NB4 (cell line): ENCODE measurements at regions not wholly inside any gene's neighbourhood (a gene's known extent, or its start where the extent isn't known, plus 50 kb on each side); places are given as distances from the start of the nearest gene placed in this dataset.

Source experiments
- POLR2A ChIP-seq: IDR thresholded peaks from 2 replicates; pipeline ENCODE4 v1.6.1; 2011; ENCODE audit warnings: mild to moderate bottlenecking; ENCODE audit not compliant: insufficient read length; ENCODE audit errors: extremely low read depth
- TF ChIP-seq, protein P1 (sequence below): IDR thresholded peaks from one replicate; pipeline ENCODE4 v1.5.1; 2012; ENCODE audit warnings: low read depth, low read length

DNA sequence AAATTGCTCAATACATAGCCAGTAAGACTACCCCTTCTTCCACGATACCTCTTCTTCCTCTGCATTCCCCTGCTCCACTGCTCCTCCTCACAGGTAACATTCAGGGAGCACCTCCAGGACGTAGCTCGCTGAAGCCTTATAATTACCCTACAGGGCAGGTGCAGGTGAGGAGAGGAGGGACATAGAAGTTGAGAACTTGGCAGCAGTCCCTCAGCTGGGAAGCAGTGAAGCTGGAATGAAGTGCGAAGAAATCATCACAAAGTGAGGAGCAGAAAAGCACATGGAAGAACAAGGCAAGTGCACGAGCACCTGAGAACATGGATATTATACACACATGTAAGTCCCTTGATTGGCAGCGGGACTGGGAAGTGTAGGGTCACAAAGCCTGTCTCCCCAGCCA is 118.2 kb downstream of the HSD17B3 start:
- TF ChIP-seq POLR2A = no peak
- TF ChIP-seq, protein P1, sequence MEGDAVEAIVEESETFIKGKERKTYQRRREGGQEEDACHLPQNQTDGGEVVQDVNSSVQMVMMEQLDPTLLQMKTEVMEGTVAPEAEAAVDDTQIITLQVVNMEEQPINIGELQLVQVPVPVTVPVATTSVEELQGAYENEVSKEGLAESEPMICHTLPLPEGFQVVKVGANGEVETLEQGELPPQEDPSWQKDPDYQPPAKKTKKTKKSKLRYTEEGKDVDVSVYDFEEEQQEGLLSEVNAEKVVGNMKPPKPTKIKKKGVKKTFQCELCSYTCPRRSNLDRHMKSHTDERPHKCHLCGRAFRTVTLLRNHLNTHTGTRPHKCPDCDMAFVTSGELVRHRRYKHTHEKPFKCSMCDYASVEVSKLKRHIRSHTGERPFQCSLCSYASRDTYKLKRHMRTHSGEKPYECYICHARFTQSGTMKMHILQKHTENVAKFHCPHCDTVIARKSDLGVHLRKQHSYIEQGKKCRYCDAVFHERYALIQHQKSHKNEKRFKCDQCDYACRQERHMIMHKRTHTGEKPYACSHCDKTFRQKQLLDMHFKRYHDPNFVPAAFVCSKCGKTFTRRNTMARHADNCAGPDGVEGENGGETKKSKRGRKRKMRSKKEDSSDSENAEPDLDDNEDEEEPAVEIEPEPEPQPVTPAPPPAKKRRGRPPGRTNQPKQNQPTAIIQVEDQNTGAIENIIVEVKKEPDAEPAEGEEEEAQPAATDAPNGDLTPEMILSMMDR = no peak
